ENCODE measurements at regions not wholly inside any gene's neighbourhood (a gene's known extent, or its start where the extent isn't known, plus 50 kb on each side); places are given as distances from the start of the nearest gene placed in this dataset.
"Not testable (repeated sequence)": the region's sequence is repeated elsewhere in the genome, so short reads cannot be mapped to it uniquely, and the experiment has no call there.

DNA sequence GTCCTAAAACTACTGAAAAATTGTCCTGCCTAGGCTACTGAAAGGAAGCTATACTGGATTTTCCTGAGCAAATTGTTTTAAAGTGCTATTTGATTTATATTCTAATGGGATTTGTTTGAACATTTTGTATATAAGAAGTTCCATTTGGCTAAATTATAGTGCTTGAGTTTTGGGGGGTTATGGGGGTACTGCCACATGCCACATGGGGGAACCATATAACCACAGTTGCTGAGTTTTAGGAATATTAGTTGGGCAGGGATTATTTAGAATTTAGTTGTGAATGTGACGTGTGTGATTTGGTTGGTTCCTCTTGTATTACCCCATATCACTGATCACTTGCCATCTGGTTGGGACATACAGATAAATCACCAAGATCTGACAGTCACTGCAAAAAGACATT, 224.5 kb upstream of the TAPT1 start:
- no peak for DNase-seq (ENCODE audit: low read depth)

DNA sequence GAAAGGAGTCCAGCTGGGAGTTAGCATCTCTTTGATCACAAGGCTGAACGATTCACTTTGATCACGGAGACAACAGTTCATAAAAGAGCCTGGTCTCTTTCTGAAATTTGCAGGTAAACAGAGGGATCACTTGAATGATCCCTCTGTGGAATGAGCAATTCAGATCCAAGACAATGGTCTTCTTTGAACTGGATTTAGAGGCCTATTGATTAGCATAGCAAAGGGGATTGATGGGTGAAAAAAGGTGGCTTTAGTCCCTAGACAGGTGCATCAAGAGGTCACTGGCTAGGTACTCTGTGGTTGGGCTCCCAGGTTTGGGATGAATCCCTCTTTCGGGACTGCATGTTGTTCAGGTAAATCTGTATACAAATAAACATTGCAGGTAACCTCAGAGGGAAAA, 223.8 kb upstream of the TAPT1 start:
- DNase-seq (ENCODE audit: low read depth): no peak

DNA sequence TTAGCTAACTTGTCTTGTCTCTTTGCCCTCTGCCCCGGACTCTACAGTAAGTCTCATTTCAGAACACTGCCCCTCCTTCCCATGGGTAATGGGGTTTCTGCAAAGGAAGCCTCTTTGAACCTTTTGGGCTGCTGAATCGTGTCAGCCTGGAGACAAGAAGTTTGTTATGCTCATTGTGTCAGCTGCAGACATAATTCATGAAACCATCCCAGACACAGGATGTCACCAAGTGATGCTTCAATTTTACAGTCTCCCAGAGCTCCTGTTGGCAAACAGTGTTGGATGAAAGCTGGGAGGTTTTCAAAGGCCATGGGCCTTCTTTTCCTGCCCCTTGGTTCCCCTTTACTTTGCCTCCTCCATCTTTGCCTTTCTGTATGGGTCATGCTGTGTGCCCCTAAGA, 223.1 kb upstream of the TAPT1 start:
- no peak for DNase-seq (ENCODE audit: low read depth)

DNA sequence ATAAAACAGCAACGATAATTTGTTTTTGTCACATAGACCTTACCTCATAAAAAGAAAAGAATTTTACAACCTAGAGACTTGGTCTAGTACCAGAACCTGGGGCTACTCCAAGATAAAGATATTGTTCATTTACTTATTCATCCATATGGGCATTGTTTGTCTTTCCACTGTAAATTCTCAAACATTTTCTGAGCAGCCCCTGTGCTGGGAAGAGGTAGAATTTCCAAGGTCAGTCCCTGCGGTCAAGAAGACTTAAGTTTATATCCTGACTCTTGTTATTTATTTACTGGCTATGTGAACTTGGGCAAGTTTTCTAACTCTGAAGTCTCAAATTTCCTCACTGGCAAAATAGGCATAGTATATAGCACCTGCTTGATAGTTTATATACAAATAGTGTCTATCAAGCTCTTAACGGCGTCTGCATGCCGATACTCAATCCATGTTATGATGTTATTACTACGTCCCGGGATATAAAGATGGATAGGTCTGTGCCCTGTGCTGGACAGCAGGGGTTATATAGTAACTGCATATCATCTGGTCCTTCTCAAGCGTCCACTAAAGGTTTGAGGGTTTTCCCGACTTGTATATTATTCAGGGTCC, 222.1 kb upstream of the TAPT1 start:
- no peak for DNase-seq (ENCODE audit: low read depth)

DNA sequence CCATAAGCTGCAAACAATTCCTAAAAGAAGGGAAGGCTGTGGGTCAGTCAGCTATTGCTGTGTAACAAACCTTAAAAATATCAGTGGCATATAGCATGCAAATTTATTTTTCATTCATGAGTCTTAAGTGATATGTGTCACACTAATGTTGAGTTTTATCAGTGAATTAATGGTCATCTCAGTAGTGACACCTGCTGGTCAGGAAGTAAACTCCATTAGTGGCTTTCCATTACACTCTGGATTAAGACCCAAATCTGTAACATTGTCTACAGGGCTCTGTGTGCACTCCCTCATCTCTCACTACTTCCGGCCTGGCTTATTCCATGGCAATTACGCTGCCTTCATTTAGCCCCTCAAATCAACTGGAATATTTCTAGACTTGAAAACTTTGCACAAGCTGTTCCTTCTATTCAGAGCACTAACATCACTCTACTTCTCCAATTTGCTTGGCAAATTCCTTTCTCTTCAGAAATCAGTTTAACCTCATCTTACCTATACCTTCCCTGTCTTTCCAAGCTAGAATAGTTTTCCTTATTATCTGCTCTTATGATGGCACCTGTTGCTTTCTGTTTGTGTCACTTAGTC, 217.3 kb upstream of the TAPT1 start:
- peak; percentile 54 for DNase-seq (ENCODE audit: low read depth)

DNA sequence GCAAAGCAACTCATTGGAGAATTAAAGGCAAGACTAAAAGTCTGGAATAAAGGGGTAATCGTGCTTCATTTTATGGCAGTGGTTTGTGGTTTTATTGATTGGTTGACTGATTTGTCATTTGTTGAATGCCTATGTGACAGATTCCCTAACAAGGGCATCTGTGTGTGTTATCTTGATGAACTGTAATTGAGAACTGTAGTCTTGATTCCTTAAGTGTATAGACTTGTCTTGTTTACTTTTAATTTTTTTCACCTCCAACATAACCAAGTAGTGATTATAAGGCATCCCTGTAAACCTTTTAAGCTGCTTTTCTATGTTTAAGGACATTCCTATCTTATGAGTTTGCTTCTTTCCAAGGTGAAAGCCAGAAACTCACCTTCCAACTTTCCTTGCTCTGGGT, 216.0 kb upstream of the TAPT1 start:
- peak; percentile 59 for DNase-seq (ENCODE audit: low read depth)

DNA sequence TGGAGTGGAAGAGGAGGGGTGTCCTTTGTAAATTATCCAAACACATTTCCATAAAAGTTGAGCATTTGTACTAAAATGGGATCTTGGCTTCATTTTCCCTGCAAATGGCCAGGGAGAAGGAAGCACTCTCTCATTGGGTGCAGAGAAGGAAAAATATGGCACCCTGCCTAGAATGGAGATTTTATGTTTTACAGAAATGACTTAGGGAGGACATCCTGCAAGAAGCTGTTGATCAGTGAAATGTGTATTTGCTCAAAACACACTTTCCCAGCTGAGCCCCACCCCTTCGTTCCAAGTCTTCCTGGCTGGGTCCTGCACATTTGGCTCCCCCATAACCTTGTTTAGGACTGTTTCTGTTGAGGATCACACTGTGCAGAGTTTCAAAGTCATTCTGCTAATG, 213.5 kb upstream of the TAPT1 start:
- DNase-seq (ENCODE audit: low read depth): no peak

DNA sequence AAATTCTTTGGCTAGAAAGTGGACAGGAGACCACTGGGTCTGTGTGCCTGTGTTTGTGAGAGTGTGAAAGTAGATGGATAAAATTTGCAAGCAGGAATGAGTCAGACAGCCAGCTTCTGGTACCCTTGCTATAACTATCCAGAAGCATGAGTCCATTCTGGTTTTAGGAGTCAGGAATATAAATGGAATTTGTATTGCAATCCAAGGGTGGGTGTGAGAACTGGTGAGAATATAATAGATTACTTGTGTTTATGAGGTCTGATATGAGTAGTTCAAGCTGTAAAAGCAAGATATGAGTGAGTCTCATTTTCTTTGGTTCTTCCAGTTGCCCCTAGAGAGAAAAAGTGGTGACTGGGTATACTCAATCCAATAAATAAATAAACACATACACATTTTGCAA, 212.7 kb upstream of the TAPT1 start:
- no peak for DNase-seq (ENCODE audit: low read depth)

DNA sequence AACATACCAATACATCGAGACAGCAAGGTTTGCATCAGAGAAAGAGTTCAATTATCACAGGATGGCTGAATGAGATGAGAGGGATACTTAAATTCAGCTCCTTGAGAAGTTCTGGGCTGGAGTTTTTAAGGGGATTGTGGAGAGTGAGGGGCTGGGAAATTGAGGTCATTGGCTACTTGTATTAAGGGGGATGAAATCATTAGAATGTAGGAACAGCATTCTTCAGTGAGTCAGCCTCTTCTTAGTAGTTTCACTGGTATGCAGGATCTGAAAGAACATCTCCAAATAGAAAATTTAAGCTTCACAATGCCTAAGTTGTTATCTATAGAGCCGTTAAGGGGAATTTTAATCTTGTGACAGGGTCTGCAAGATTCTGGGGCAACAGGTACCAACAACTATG, 211.6 kb upstream of the TAPT1 start:
- DNase-seq (ENCODE audit: low read depth): no peak

DNA sequence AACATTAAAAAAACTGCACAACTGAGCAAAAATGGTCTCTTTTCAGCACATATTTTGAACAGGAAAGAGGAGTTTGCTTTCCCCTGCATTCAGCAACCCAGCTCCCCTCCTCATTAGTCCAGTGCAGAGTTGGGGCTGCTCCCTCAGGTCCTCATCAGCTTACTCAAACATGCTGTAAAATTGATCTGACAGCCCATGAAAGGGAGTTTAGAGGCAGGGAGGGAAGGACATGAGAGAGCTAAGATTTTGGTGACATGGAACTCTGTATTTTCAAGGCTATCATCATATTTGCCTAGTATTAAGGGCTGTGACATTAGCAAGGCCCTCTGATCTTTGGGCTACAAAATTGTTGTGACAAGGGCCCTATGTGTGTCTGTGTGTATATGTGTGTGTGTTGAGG, 205.6 kb upstream of the TAPT1 start:
- DNase-seq (ENCODE audit: low read depth): no peak

DNA sequence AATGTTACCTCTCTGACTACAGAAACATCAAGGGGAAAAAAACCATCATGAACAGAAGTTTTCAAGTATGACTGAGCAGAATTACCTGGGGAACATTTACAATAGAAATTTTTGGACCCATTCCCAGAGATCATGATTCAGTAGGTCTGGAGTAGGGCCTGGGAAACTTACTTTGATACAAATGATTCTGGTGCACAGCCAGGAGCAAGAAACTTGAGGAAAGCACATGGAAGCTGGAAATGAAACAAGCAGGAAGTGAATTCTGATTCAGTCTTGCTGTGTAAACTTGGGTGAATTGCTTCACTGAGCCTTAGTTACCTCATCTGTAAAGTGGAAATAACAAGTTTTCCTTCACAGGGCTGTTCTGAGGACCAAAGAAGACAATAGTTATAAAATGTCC, 192.5 kb upstream of the TAPT1 start:
- DNase-seq (ENCODE audit: low read depth): peak; percentile 93

DNA sequence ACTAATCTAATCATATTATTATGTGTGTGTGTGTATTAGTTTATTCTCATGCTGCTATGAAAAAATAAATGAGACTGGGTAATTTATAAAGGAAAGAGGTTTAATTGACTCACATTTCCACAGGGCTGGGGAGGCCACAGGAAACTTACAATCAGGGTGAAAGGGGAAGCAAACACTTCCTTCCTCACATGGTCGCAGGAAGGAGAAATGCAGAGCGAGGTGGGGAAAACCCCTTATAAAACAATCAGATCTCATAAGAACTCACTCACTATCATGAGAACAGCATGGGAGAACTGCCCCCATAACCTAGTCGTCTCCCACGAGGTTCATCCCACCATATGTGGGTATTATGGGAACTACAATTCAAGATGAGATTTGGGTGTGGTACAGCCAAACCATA, 190.9 kb upstream of the TAPT1 start:
- no peak for DNase-seq (ENCODE audit: low read depth)

DNA sequence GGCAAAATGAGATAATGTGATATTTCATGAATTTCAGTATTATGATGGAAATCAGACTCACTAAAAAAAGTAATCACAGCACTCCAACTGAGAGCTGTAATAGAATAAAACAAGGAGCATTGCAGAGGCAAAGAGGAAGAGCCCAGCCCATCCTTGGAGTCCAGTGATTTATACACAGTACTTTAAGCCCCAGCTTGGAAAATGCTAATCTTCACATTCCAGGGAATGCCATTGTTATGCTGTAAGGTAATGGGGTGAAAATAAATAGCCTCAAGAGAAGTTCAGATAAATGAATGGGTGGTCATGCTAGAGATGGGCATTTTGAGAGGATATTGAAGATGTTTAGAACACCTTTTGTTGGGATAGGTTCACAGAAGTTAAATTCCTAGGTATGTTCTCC, 190.3 kb upstream of the TAPT1 start:
- no peak for DNase-seq (ENCODE audit: low read depth)

DNA sequence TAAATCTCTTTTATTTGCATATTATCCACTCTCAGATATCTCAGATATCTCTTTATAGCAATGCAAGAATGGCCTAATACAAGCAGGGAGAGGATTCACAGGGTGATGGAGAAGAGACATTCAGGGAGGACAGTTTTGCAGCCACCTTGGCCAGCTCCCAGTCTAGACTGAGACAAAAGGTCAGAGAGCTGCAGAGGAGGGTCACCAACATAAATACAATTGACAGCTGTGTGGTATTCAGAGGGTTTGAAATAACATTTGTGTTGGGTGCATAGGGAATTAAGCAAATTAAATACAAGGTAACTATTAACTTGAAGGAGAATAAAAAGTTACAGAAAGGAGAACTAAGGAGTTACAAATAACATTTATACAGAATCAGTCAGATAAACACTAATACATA, 189.5 kb upstream of the TAPT1 start:
- no peak for DNase-seq (ENCODE audit: low read depth)

DNA sequence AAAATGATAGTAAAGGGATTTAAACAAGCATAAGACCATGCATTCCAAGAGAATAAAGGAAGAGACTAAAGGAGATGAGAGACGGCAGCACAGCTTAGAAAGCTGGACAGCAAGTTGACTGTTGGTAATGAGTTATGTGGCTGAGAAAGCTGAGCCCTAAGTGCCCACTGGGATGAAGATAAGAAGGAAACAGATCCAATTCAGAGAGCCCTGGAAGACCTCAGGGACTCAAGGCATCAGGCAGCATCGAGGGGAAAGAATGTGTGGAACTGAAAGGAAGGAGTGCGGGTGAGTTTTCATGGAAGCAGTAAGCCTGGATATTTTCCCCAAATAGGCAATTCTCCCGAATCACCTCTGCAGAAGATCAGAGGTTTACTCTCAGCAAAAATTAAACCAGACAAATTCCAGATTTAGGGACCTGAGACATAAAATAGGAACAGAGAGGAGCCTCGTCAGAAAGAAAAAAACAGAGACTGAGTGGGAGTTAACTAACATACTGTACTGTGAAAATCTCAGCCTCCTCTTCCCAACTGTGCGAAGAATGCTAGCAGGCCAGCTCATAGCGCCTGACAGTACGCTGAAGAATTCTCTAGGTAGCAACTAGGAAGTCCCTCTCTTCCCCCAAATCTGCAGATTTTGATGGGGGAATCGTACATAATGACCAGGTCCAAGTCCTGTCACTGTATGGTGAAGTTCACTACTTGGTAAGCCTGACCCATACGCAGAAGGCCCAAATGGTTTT, 187.7 kb upstream of the TAPT1 start:
- DNase-seq (ENCODE audit: low read depth): no peak

DNA sequence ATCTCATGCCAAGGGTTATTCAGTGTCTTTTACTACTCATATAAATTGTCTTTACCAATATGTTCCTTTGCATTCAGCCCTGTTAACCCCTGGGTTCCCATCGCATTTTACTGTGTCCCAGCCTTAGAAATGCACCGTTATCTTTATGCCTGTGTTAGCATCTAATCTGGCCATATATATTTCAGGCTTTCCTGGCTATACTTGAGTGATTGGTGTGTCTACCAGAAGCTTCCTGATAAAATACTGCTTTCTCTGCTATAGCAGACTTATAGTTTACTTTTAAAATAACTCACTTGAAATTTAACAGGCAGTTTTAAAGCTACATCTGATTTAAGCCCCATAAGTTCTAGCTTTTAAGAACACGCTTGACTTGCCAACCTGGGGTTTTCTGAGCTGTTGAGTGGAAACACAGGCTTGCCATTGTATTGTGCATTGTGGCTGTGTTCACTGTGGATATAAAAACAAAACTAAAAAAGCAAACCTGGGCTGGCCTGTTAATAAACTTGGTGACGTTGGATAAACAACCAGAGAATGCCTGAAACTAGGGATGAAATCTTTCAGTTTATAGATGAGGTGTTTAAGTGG, 185.3 kb upstream of the TAPT1 start:
- no peak for DNase-seq (ENCODE audit: low read depth)

DNA sequence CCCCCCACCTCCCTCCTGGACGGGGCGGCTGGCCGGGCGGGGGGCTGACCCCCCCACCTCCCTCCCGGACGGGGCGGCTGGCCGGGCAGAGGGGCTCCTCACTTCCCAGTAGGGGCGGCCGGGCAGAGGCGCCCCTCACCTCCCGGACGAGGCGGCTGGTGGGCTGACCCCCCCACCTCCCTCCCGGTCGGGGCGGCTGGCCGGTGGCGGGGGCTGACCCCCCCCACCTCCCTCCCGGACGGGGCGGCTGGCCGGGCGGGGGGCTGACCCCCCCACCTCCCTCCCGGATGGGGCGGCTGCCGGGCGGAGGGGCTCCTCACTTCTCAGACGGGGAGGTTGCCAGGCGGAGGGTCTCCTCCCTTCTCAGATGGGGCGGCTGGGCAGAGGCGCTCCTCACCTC, 166.9 kb upstream of the TAPT1 start:
- DNase-seq (ENCODE audit: low read depth): not testable (repeated sequence)

DNA sequence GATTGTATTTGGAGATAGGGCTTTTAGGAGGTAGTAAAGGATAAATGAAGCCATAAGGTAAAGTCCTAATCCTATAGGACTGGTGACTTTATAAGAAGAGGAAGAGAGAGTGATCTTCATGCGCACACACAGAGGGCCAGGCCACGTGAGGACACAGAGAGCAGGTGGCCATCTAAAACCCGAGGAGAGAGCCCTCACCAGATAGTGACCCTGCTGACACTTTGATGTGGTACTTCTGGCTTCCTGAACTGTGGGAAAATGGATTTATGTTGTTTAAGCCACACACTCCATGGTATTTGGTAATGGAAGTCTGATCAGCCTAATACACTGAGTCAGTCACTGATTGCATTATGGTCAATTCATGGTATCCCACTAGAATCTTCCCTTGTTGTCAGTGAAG, 164.9 kb upstream of the TAPT1 start:
- no peak for DNase-seq (ENCODE audit: low read depth)

DNA sequence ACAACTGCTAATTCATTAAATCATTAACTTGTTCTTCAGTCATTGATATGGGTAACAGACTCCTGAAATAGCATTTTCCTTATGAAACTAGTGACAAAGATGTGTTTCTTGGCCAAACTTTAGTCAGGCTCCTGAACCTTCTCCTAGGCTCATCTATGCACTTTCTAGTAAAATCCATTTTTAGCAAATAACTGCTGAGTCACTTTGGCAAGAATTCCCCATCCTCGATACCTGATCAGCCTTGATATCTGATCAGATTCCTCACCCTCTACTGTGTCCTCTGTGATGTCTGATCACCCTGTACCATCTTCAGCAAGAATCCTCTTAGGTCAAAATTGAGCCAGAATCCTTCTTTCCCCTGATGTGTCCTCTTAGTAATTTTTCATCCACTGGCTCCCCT, 161.2 kb upstream of the TAPT1 start:
- no peak for DNase-seq (ENCODE audit: low read depth)

DNA sequence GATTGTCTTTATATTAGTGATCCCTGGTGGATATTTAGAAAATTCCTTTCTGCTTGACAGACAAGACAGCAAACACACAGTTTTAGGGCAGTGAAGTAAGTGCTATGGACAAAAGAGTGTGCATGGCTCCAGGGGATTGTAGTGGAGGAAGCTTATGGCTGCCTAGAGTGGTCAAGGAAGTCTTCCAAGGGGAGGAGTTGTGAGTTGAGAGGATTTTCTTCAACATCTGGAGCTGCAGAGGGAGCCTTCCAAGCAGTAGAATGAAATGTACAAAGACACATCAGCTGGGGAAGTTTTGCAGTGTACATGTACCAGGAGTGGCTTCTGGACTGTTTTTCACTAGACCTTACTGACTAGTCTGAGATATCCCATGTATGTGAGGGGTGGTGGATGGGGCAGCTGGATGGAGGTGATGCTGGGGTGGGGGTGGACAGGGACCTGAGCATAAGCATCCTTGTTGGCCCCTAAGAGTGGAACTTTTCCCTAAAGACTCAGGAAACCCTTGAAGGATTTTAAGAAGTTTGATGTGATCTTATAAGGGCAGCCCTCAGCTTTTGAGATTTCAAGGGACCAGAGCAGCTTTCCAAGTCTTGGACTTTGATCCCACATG, 160.5 kb upstream of the TAPT1 start:
- no peak for DNase-seq (ENCODE audit: low read depth)

DNA sequence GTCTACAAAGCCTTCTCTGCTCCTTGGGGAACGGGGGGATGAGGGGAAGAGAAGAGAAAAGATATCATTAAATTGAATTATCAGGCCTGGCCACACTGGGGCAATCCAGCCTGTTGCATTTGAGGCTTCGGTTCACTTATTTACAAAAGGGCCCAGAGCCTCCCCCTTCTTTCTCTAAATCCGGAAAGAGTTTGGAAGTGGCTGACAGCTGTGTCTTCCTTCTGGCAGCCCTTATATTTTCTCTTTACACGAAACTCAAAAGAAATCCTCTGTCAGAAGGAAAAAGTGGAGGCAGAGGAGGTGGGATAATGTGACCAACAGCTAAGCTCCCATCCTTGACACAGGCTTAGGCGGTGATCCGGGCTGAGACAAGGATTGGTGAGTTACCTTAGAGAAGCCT, 158.3 kb upstream of the TAPT1 start:
- no peak for DNase-seq (ENCODE audit: low read depth)

DNA sequence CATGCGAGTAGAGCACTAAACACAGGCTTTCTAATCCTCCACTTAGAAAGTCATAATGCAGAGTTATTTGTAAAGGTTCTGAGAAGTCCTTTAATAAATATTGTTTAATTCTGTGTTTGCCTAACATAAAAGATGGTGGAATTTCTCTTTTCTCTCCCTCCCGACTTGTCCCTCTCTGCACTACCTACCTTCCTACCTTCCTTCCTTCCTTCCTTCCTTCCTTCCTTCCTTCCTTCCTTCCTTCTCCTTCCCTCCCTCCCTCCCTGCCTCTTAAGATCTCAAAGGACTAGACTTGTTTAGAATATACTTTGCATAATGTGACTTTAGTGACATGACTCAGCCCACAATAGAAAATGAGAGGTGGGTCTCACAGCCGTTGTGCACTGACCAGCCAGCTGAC, 156.3 kb upstream of the TAPT1 start:
- DNase-seq (ENCODE audit: low read depth): no peak

DNA sequence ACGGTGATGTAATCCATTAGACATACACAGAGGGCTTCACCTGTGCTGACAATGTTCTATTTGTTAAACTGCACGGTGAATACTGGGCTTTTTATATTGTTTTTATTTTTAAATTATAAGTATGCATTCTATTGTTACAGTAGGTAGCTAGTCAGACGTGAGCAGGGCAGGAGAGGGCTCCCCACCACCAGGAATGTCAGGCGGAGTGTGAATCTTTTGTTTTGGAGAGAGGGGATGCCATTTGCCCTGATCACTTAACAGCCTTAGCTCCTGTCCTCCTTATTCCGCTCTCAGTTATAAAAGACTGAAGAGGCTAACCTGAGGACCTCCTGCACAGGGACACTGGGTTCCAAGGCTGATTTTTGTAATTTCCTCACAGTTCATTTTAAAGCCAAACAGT, 151.6 kb upstream of the TAPT1 start:
- DNase-seq (ENCODE audit: low read depth): no peak
